PFSK-1 (cell line): ENCODE measurements at regions not wholly inside any gene's neighbourhood (a gene's known extent, or its start where the extent isn't known, plus 50 kb on each side); places are given as distances from the start of the nearest gene placed in this dataset.

Experiments used
- POLR2AphosphoS5 ChIP-seq: IDR thresholded peaks from 2 replicates; pipeline ENCODE4 v1.6.1; 2012; ENCODE audit warnings: low read depth, mild to moderate bottlenecking, control low read depth, low read length, moderate library complexity
- TAF1 ChIP-seq: IDR thresholded peaks from 2 replicates; pipeline ENCODE4 v1.6.1; 2012; ENCODE audit warnings: low read length, control low read depth, borderline replicate concordance; ENCODE audit not compliant: insufficient read depth

- no peak for TF ChIP-seq POLR2AphosphoS5
- no peak for TF ChIP-seq TAF1
Observed at GRCh38 chr19:32251634-32252332, 93.6 kb upstream of the ZNF507 start.
